ENCODE measurements at regions not wholly inside any gene's neighbourhood (a gene's known extent, or its start where the extent isn't known, plus 50 kb on each side); places are given as distances from the start of the nearest gene placed in this dataset.

GRCh38 chrX:138872537-138872936 is 161.0 kb upstream of the FGF13 start:
- no peak overlapping the region for H2AFZ ChIP-seq (ENCODE audit: low read depth, low read length)
- FAIRE-seq (no peak), ATAC-seq (no peak), DNase-seq (ENCODE audit: extremely low read depth in 1 of 4, low spot score in 3 of 4) (no peak)
- POLR2A ChIA-PET, result interaction anchor here (0.8 kb wide), 1 partner anchor 593 kb away, joined by 3 read pairs; no protein-coding TSS in a partner anchor
- CTCF ChIA-PET (ENCODE audit: low intra/inter-chr PET ratio), result no interaction called here
- no TSS peak for BruUV-seq (replicated peaks)
- in situ Hi-C loops (cut with MboI) (no loop called here), intact Hi-C loops (cut with micrococcal nuclease) (no loop called here)
- H3K27me3 ChIP-seq (ENCODE audit: control insufficient read depth in 2 of 2, insufficient read depth in 2 of 2, low read length in 2 of 2), result no peaks in the 10 kb centered on the region
- no peak overlapping the region for H3K9ac ChIP-seq (ENCODE audit: insufficient read depth in 1 of 2, low read depth in 2 of 2, low read length in 2 of 2)
- H3K4me2 ChIP-seq (ENCODE audit: insufficient read depth, low read length), result no peak overlapping the region
- no peaks in the 10 kb centered on the region for H3K4me1 ChIP-seq (replicated peaks in 1 of 2; ENCODE audit: control insufficient read depth in 2 of 2, insufficient read depth in 2 of 2, low read length in 2 of 2)
- 63% methylated on average over 1 of the region's 1 CpG for WGBS (ENCODE audit: insufficient coverage, low coverage, missing lambda C conversion rate)
- H4K20me1 ChIP-seq (replicated peaks; ENCODE audit: control insufficient read depth, insufficient read depth, low read length), result no peaks in the 10 kb centered on the region
- H3K9me1 ChIP-seq (ENCODE audit: control insufficient read depth, insufficient read depth, low read length), result no peaks in the 10 kb centered on the region
- H3K9me3 ChIP-seq (replicated peaks; ENCODE audit: control insufficient read depth, insufficient read depth, low read depth, low read length), result no peaks in the 10 kb centered on the region
- H3K4me3 ChIP-seq, result no peak overlapping the region
- no peak for TF ChIP-seq MAZ (CRISPR knock-in tag; conservative IDR thresholded peaks at IDR 0.05 in 1 of 2, IDR thresholded peaks at IDR 0.05 in 1 of 2)
- TF ChIP-seq NR3C1 (CRISPR knock-in tag; IDR thresholded peaks at IDR 0.05), result no peak
- no peak for TF ChIP-seq PML (IDR thresholded peaks at IDR 0.05; ENCODE audit: low read length)
- TF ChIP-seq MEF2A (IDR thresholded peaks at IDR 0.05; ENCODE audit: control insufficient read depth, low read depth, low read length), result no peak
- no peak for TF ChIP-seq C11orf30 (IDR thresholded peaks at IDR 0.05; ENCODE audit: low read depth)
- no peak for TF ChIP-seq ZKSCAN1 (IDR thresholded peaks at IDR 0.05; ENCODE audit: low read depth, low read length)
- TF ChIP-seq ZNF134 (CRISPR knock-in tag; conservative IDR thresholded peaks at IDR 0.05), result no peak
- TF ChIP-seq, protein P1, sequence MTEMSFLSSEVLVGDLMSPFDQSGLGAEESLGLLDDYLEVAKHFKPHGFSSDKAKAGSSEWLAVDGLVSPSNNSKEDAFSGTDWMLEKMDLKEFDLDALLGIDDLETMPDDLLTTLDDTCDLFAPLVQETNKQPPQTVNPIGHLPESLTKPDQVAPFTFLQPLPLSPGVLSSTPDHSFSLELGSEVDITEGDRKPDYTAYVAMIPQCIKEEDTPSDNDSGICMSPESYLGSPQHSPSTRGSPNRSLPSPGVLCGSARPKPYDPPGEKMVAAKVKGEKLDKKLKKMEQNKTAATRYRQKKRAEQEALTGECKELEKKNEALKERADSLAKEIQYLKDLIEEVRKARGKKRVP (CRISPR knock-in tag; IDR thresholded peaks at IDR 0.05), result no peak
- no peak for TF ChIP-seq CHD1 (IDR thresholded peaks at IDR 0.05; ENCODE audit: low read length)
- no peak for TF ChIP-seq TFAP4 (CRISPR knock-in tag; IDR thresholded peaks at IDR 0.05; ENCODE audit: borderline replicate concordance)
- no peak for TF ChIP-seq ZNF174 (CRISPR knock-in tag; IDR thresholded peaks at IDR 0.05)
- TF ChIP-seq, protein P2, sequence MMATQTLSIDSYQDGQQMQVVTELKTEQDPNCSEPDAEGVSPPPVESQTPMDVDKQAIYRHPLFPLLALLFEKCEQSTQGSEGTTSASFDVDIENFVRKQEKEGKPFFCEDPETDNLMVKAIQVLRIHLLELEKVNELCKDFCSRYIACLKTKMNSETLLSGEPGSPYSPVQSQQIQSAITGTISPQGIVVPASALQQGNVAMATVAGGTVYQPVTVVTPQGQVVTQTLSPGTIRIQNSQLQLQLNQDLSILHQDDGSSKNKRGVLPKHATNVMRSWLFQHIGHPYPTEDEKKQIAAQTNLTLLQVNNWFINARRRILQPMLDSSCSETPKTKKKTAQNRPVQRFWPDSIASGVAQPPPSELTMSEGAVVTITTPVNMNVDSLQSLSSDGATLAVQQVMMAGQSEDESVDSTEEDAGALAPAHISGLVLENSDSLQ (IDR thresholded peaks at IDR 0.05), result no peak
- no peak for TF ChIP-seq MYNN (IDR thresholded peaks at IDR 0.05)
- no peak for TF ChIP-seq MYNN (CRISPR knock-in tag; IDR thresholded peaks at IDR 0.05)
- TF ChIP-seq ZNF445 (CRISPR knock-in tag; IDR thresholded peaks at IDR 0.05; ENCODE audit: low read depth), result no peak
- TF ChIP-seq MAFG (tag; conservative IDR thresholded peaks at IDR 0.05), result no peak
- TF ChIP-seq, protein P3, sequence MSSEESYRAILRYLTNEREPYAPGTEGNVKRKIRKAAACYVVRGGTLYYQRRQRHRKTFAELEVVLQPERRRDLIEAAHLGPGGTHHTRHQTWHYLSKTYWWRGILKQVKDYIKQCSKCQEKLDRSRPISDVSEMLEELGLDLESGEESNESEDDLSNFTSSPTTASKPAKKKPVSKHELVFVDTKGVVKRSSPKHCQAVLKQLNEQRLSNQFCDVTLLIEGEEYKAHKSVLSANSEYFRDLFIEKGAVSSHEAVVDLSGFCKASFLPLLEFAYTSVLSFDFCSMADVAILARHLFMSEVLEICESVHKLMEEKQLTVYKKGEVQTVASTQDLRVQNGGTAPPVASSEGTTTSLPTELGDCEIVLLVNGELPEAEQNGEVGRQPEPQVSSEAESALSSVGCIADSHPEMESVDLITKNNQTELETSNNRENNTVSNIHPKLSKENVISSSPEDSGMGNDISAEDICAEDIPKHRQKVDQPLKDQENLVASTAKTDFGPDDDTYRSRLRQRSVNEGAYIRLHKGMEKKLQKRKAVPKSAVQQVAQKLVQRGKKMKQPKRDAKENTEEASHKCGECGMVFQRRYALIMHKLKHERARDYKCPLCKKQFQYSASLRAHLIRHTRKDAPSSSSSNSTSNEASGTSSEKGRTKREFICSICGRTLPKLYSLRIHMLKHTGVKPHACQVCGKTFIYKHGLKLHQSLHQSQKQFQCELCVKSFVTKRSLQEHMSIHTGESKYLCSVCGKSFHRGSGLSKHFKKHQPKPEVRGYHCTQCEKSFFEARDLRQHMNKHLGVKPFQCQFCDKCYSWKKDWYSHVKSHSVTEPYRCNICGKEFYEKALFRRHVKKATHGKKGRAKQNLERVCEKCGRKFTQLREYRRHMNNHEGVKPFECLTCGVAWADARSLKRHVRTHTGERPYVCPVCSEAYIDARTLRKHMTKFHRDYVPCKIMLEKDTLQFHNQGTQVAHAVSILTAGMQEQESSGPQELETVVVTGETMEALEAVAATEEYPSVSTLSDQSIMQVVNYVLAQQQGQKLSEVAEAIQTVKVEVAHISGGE (CRISPR knock-in tag; IDR thresholded peaks at IDR 0.05), result no peak
- no peaks in the 10 kb centered on the region; the same call in 1 of the 3 replicates for H3K79me2 ChIP-seq (ENCODE audit: control insufficient read depth, insufficient read depth, low read length)
- peaks cover 5% of the 10 kb centered on the region; the same call in 1 of the 3 replicates for H3K36me3 ChIP-seq (ENCODE audit: control insufficient read depth, insufficient read depth, low read length)
- H3K27ac ChIP-seq (ENCODE audit: extremely low read depth, low read depth, low read length), result no peak overlapping the region
